ENCODE measurements at regions not wholly inside any gene's neighbourhood (a gene's known extent, or its start where the extent isn't known, plus 50 kb on each side); places are given as distances from the start of the nearest gene placed in this dataset.

GRCh38 chr15:81987628-81988027 lies 58.2 kb downstream of the MEX3B start:
- no peak for DNase-seq (ENCODE audit: low spot score)

DNA sequence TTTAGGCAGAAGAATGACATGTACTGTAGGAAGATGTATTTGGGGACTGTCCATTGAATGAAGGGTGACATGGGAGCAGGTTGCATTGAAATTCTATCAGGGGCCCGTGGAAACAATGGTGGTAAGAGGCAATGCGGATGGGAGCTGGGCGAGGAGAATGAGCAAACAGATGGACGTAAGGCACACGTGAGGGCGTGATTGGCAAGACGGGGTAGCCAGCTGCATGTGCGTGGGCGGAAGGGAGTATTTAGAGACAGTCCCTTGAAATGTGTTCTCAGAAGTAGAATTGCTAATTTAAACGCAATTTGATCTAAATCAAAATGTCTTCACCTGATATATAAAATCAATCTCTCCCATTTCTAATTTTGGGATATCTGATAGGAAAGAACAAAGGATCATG lies 62.3 kb downstream of the MEX3B start:
- DNase-seq (ENCODE audit: low spot score) = no peak

- no peak for DNase-seq (ENCODE audit: low spot score)
Measured at GRCh38 chr15:81982808-81983207, 63.0 kb downstream of the MEX3B start.

DNA sequence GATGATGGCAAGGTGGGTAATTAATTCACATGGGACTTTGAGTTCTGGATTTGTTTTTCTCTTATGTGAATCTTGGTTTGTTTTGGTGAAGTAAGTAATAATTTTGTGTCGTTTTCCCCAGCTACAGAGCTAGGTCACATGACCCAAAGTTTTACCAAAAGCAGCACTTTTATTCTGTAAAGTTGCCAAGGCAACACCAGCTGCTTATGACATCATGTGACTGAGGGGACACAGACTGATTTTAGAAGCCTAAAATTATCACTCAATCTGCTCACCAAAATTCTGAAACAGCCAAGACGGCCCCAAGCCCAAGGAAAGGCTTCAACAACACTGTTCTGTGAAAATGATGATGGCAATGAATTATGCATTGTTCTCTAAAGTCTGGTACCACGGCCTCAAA lies 63.9 kb downstream of the MEX3B start:
- no peak for DNase-seq (ENCODE audit: low spot score)

DNA sequence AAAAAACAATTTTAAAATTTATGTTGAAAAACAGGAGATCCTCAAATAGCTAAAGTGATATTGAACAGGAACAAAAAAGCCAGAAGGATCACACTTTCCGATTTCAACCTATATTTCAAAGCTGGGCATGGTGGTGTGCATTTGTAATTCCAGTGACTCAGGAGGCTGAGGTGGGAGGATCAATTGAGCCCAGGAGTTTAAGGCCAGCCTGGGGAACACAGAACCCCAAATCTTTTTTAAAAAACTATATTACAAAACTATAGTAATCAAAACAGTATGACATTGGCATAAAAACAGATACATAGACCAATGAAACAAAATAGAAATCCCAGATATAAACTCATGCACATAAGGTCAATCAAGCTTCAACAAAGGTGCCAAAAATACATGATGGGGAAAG lies 68.4 kb downstream of the MEX3B start:
- DNase-seq (ENCODE audit: low spot score) = no peak

DNA sequence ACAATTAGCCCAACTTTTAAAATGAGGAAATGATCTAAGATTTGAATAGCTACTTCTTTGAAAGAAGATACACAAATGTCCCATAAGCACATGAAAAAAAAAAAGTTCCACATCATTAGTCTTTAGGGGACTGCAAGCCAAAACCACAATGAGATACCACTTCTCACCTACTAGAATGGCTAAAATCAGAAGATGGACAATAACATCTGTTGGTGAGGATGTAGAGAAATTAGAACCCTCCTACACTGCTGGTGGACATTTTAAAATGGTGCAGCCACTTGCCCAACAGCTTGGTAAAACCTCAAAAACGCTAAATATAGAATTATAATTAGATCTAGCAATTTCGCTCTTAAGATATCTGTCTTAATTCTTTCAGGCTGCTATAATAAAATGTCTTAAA lies 77.1 kb downstream of the MEX3B start:
- no peak for DNase-seq (ENCODE audit: low spot score)

GRCh38 chr15:81966631-81967030 lies 79.2 kb downstream of the MEX3B start:
- DNase-seq (ENCODE audit: low spot score) = no peak

GRCh38 chr15:81962482-81962881 lies 83.3 kb downstream of the MEX3B start:
- DNase-seq (ENCODE audit: low spot score) = no peak

DNA sequence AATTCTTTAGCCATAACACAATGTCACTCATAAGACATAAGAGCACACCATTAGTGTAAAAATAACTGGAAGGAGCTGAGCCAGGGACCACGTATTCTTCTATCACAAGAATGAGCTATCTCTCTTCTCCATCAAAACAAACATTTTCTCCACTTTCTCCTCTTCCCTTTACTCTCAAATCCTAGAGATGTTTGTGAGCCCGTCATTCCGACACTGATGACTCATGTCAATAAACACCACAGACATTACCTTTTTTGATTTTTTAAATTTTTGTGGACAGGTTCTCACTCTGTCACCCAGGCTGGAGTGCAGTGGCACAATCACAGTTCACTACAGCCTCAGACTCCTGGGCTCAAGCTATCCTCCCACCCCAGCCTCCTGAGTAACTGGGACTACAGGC lies 86.6 kb downstream of the MEX3B start:
- DNase-seq (ENCODE audit: low spot score) = no peak

GRCh38 chr15:81957698-81958097 lies 88.1 kb downstream of the MEX3B start:
- DNase-seq (ENCODE audit: low spot score) = no peak

GRCh38 chr15:81955382-81956062 lies 90.3 kb downstream of the MEX3B start:
- DNase-seq (ENCODE audit: low spot score) = no peak

GRCh38 chr15:81954158-81954783 lies 91.5 kb downstream of the MEX3B start:
- no peak for DNase-seq (ENCODE audit: low spot score)

GRCh38 chr15:81950841-81951414 lies 94.9 kb downstream of the MEX3B start:
- no peak for DNase-seq (ENCODE audit: low spot score)

DNA sequence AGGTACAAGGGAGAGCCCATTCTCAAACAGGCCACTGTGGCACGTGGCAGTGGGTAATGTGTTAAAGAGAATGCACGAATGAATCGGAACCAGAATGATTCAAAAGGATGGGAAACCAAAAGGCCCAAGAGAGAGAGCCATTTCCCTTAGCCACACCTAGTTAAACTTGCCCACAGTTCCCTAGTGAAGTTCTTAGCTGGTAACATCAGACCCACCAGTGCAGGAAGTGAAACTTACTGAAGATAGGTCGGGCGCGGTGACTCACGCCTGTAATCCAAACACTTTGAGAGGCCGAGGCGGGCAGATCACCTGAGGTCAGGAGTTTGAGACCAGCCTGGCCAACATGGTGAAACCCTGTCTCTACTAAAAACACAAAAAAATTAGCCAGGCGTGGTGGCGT lies 97.1 kb downstream of the MEX3B start:
- no peak for DNase-seq (ENCODE audit: low spot score)

DNA sequence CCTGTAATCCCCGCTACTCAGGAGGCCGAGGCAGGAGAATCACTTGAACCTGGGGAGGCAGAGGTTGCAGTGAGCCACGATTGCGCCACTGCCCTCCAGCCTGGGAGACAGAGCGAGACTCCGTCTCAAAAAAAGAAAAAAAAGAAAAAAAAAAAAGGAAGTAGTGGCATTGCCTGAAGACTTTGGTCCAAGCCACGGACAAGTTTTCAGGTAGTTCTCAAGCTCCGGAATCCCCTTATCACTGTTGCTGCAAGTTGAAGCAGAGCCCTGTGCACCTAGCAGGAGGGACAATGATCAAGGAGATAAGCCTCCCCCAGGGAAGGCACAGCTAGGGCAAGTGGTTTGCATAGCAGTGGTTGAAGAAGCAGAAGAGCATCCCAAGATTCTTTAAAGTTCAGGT lies 97.6 kb downstream of the MEX3B start:
- DNase-seq (ENCODE audit: low spot score) = no peak

DNA sequence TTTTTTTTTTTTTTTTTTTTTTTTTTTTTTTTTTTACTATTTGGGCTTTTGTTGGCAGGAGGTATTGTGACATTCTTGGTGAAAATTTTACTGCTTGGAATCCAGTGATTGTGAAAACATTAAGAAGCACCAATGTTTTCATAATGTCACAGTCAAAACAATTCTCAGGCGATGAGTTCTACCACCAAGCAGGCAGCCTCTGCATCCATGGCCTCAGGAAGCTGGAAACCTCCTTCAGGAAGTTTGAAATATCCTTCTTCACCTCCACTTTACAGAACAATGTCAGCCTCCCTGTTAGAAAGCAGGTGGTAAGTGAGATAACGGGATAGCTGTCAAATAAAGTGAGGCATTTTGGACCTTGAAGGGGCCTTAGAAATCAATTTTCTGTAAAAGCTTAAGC lies 98.3 kb downstream of the MEX3B start:
- no peak for DNase-seq (ENCODE audit: low spot score)

GRCh38 chr15:81945014-81945615 lies 100.7 kb downstream of the MEX3B start:
- no peak for DNase-seq (ENCODE audit: low spot score)

DNA sequence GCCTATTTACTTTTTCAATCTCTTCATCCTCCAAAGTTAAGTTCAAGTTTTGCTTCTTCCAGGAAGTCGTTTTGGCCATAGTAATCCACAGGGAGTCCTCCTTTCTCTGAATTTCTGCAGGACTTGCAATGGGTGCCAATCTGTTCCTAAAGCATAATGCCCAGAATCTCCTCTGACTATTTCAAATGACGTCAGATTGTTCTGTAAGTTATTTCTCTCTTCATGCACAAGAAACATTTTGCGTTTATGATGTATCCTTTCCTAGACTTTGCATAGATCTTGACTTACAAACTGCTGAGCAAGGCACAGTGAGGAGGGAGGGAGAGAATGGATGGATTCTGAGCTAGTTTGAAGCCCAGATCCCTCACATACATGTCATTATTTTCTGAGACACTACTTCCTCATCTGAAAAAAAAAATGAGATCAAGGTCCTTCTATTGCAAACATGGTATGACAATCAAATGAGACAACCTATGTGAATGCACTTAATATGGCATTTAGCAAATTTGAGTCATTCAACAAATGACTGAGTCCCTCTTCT lies 103.1 kb downstream of the MEX3B start:
- DNase-seq (ENCODE audit: low spot score) = no peak

DNA sequence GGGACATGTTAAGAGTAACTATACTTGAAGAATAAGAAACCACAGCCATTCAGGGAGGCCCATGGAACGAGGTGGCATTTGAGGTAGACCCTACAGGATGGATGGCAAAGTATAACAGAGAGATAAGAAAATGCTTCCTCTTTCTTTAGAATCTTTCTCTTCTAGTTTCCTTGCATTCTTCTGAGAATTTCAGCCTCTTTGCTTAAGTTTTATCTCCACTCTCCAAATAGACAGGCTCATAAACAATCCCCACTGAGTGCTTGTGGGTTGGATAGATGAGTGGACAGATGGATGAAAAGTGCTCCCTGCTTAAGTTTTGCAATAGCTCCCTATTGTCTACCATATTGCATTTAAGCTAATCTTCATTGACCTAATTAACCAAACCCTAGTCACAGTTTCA lies 103.7 kb downstream of the MEX3B start:
- no peak for DNase-seq (ENCODE audit: low spot score)

GRCh38 chr15:81941479-81941878 lies 104.3 kb downstream of the MEX3B start:
- DNase-seq (ENCODE audit: low spot score) = no peak

- peak; percentile 41 for DNase-seq (ENCODE audit: low spot score)
Measured at GRCh38 chr15:81940467-81941451, 105.1 kb downstream of the MEX3B start.
